Right renal pelvis (tissue), 4 donors: ENCODE measurements at regions not wholly inside any gene's neighbourhood (a gene's known extent, or its start where the extent isn't known, plus 50 kb on each side); places are given as distances from the start of the nearest gene placed in this dataset.
"Not testable (repeated sequence)": the region's sequence is repeated elsewhere in the genome, so short reads cannot be mapped to it uniquely, and the experiment has no call there.

Source experiments
- DNase-seq, 4 donors: peaks; one replicate each; pipeline ENCODE4 v3.0.0-alpha.2; 2013; ENCODE audit warnings: low read depth in 4 of 4, low spot score in 3 of 4, missing footprints in 1 of 4

- no peak for DNase-seq
Observed at GRCh38 chr4:100042235-100042634, 92.2 kb upstream of the H2AZ1 start.

- no peak for DNase-seq
Observed at GRCh38 chr4:100041646-100042045, 91.6 kb upstream of the H2AZ1 start.

GRCh38 chr4:100034023-100034664 lies 84.1 kb upstream of the H2AZ1 start:
- no peak for DNase-seq

GRCh38 chr4:100026066-100026465 lies 76.0 kb upstream of the H2AZ1 start:
- DNase-seq, result no peak

GRCh38 chr4:100023800-100024199 lies 73.7 kb upstream of the H2AZ1 start:
- no peak for DNase-seq

GRCh38 chr4:100022792-100023222 lies 72.7 kb upstream of the H2AZ1 start:
- no peak for DNase-seq

GRCh38 chr4:100019821-100020220 lies 69.7 kb upstream of the H2AZ1 start:
- no peak for DNase-seq

GRCh38 chr4:100017637-100018310 lies 67.7 kb upstream of the H2AZ1 start:
- DNase-seq, result no peak

GRCh38 chr4:100016191-100016590 lies 66.1 kb upstream of the H2AZ1 start:
- no peak for DNase-seq

- no peak for DNase-seq
Observed at GRCh38 chr4:100014616-100015015, 64.5 kb upstream of the H2AZ1 start.

- no peak for DNase-seq
Observed at GRCh38 chr4:100009490-100009889, 59.4 kb upstream of the H2AZ1 start.

- no peak for DNase-seq
Observed at GRCh38 chr4:100008048-100008447, 58.0 kb upstream of the H2AZ1 start.

GRCh38 chr4:100006161-100006560 lies 56.1 kb upstream of the H2AZ1 start:
- DNase-seq, result not testable (repeated sequence)
